Hepatocyte (in vitro differentiated cells): ENCODE measurements at regions not wholly inside any gene's neighbourhood (a gene's known extent, or its start where the extent isn't known, plus 50 kb on each side); places are given as distances from the start of the nearest gene placed in this dataset.
A peak's percentile ranks its signal among the peaks of the same experiment; 100 is the strongest.

Experiments used
- DNase-seq: peaks from one replicate; pipeline ENCODE4 v3.0.0-alpha.2; 2016; ENCODE audit warnings: low spot score
- H2AFZ ChIP-seq: fragments of 200-600 bp; sonication (generic); 2 replicates; pipeline ENCODE4 v1.6.0; 2016; ENCODE audit warnings: antibody characterized with exemption, mild to moderate bottlenecking
- H3K27ac ChIP-seq: fragments of 200-600 bp; sonication (generic); 2 replicates; pipeline ENCODE4 v1.5.1; 2016; ENCODE audit warnings: mild to moderate bottlenecking
- H3K27me3 ChIP-seq: fragments of 200-600 bp; sonication (generic); 2 replicates; pipeline ENCODE4 v1.6.1; 2016
- H3K36me3 ChIP-seq: fragments of 200-600 bp; sonication (generic); replicated peaks from 2 replicates; pipeline ENCODE4 v1.5.1; 2016; ENCODE audit warnings: low read depth; ENCODE audit not compliant: insufficient read depth
- H3K4me1 ChIP-seq: fragments of 200-600 bp; sonication (generic); 2 replicates; pipeline ENCODE4 v1.5.1; 2016; ENCODE audit warnings: mild to moderate bottlenecking, moderate library complexity; ENCODE audit not compliant: insufficient read depth
- H3K4me2 ChIP-seq: fragments of 200-600 bp; sonication (generic); 2 replicates; pipeline ENCODE4 v1.6.0; 2016
- H3K4me3 ChIP-seq: fragments of 200-600 bp; sonication (generic); 2 replicates; pipeline ENCODE4 v1.5.1; 2016; ENCODE audit warnings: mild to moderate bottlenecking
- H3K79me2 ChIP-seq: fragments of 200-600 bp; sonication (generic); 2 replicates; pipeline ENCODE4 v1.6.0; 2017; ENCODE audit warnings: mild to moderate bottlenecking
- H3K9me2 ChIP-seq: fragments of 200-600 bp; sonication (generic); replicated peaks from 2 replicates; pipeline ENCODE4 v1.6.0; 2017; ENCODE audit warnings: mild to moderate bottlenecking; ENCODE audit not compliant: insufficient read depth
- H3K9me3 ChIP-seq: fragments of 200-600 bp; sonication (generic); 2 replicates; pipeline ENCODE4 v1.5.1; 2016; ENCODE audit warnings: low read depth, mild to moderate bottlenecking
- H4K20me1 ChIP-seq: fragments of 200-600 bp; sonication (generic); 2 replicates; pipeline ENCODE4 v1.6.0; 2016; ENCODE audit warnings: mild to moderate bottlenecking; ENCODE audit not compliant: insufficient read depth, poor library complexity, severe bottlenecking
- CTCF ChIP-seq: fragments of 200-600 bp; sonication (generic); IDR thresholded peaks from 2 replicates; pipeline ENCODE4 v1.5.1; 2016; ENCODE audit warnings: antibody characterized with exemption, mild to moderate bottlenecking; ENCODE audit not compliant: poor library complexity
- EZH2 ChIP-seq: fragments of 200-600 bp; sonication (generic); IDR thresholded peaks from 2 replicates; pipeline ENCODE4 v1.6.1; 2016; ENCODE audit warnings: antibody characterized with exemption, mild to moderate bottlenecking, borderline replicate concordance
- EZH2phosphoT487 ChIP-seq: fragments of 200-600 bp; sonication (generic); IDR thresholded peaks from one replicate; pipeline ENCODE4 v1.6.1; 2018; ENCODE audit warnings: antibody characterized with exemption, mild to moderate bottlenecking, low read depth, moderate library complexity; ENCODE audit not compliant: unreplicated experiment, severe bottlenecking
- WGBS: methylation state at CpG from one replicate; pipeline ENCODE4 v1.1.6; 2016; ENCODE audit warnings: low lambda C conversion rate; ENCODE audit errors: missing lambda C conversion rate; 5-methylcytosine and 5-hydroxymethylcytosine counted together

GRCh38 chr21:17081193-17081592 is 431.6 kb upstream of the CXADR start:
- no peaks in the 10 kb centered on the region for H3K79me2 ChIP-seq
- no peak for TF ChIP-seq EZH2phosphoT487
- 80% methylated on average over 4 of the region's 4 CpGs for whole genome bisulfite sequencing

GRCh38 chr21:17082843-17083483 is 429.9 kb upstream of the CXADR start:
- 72% methylated on average over 4 of the region's 4 CpGs for WGBS
- H2AFZ ChIP-seq: no peak overlapping the region

More at GRCh38 chr21:17081193-17081592, 431.6 kb upstream of the CXADR start:
- Histone ChIP-seq H3K9me2 (no peaks in the 10 kb centered on the region), H3K4me3 (no peak overlapping the region), H3K9me3 (no peaks in the 10 kb centered on the region), H3K36me3 (no peaks in the 10 kb centered on the region), H3K27ac (no peak overlapping the region), H4K20me1 (no peaks in the 10 kb centered on the region), H2AFZ (no peak overlapping the region), H3K4me1 (peaks cover 3% of the 10 kb centered on the region), H3K4me2 (no peak overlapping the region), H3K27me3 (no peaks in the 10 kb centered on the region)
- DNase-seq: no peak

GRCh38 chr21:17085707-17086106 is 427.1 kb upstream of the CXADR start:
- Histone ChIP-seq H3K27ac (peak overlapping the region; percentile 16), H3K9me3 (no peaks in the 10 kb centered on the region), H3K27me3 (no peaks in the 10 kb centered on the region)

More at GRCh38 chr21:17082843-17083483, 429.9 kb upstream of the CXADR start:
- H4K20me1 ChIP-seq: no peaks in the 10 kb centered on the region
- no peaks in the 10 kb centered on the region for H3K27me3 ChIP-seq
- H3K4me3 ChIP-seq: no peak overlapping the region
- no peak for TF ChIP-seq EZH2
- TF ChIP-seq CTCF: peak; percentile 37
- no peaks in the 10 kb centered on the region for H3K36me3 ChIP-seq
- H3K9me2 ChIP-seq: no peaks in the 10 kb centered on the region
- no peak overlapping the region for H3K4me2 ChIP-seq
- no peaks in the 10 kb centered on the region for H3K79me2 ChIP-seq
- peak overlapping the region; percentile 44 for H3K27ac ChIP-seq
- no peaks in the 10 kb centered on the region for H3K9me3 ChIP-seq
- peaks cover 6% of the 10 kb centered on the region for H3K4me1 ChIP-seq
- no peak for DNase-seq

More at GRCh38 chr21:17085707-17086106, 427.1 kb upstream of the CXADR start:
- peaks cover 15% of the 10 kb centered on the region for H3K4me1 ChIP-seq
- no peak for DNase-seq
- H3K4me2 ChIP-seq: no peak overlapping the region
- H2AFZ ChIP-seq: no peak overlapping the region
- no peaks in the 10 kb centered on the region for H4K20me1 ChIP-seq
- 22% methylated on average over 1 of the region's 1 CpG for WGBS
- H3K79me2 ChIP-seq: no peaks in the 10 kb centered on the region
- no peaks in the 10 kb centered on the region for H3K9me2 ChIP-seq
- H3K36me3 ChIP-seq: no peaks in the 10 kb centered on the region
- no peak overlapping the region for H3K4me3 ChIP-seq
- TF ChIP-seq EZH2phosphoT487 (no peak), EZH2 (no peak), CTCF (no peak)
